Right atrium auricular region (tissue), 2 donors: ENCODE measurements at regions not wholly inside any gene's neighbourhood (a gene's known extent, or its start where the extent isn't known, plus 50 kb on each side); places are given as distances from the start of the nearest gene placed in this dataset.
"Not testable (repeated sequence)": the region's sequence is repeated elsewhere in the genome, so short reads cannot be mapped to it uniquely, and the experiment has no call there.

Source experiments
- DNase-seq: peaks from one replicate; pipeline ENCODE4 v3.0.0-alpha.2; 2019; ENCODE audit warnings: low spot score
- H3K27ac ChIP-seq, 2 donors: fragments of 200-600 bp; sonication (generic); 1 replicate in 1 of 2; 2 replicates in 1 of 2; pipeline ENCODE4 v1.5.1; 2016 to 2019
- H3K27me3 ChIP-seq, 2 donors: fragments of 200-600 bp; sonication (generic); one replicate each; pipeline versions ENCODE4 v1.5.1 to v1.6.0; 2017 to 2019
- H3K36me3 ChIP-seq: fragments of 200-600 bp; sonication (generic); one replicate; pipeline ENCODE4 v1.5.1; 2016
- H3K4me1 ChIP-seq, 2 donors: fragments of 200-600 bp; sonication (generic); one replicate each; pipeline versions ENCODE4 v1.5.1 to v1.6.0; 2017 to 2019
- H3K4me3 ChIP-seq, 2 donors: fragments of 200-600 bp; sonication (generic); 1 replicate in 1 of 2; 2 replicates in 1 of 2; pipeline ENCODE4 v1.5.1; 2017 to 2019; ENCODE audit warnings: mild to moderate bottlenecking in 1 of 2, moderate library complexity in 1 of 2
- H3K9me3 ChIP-seq, 2 donors: fragments of 200-600 bp; sonication (generic); one replicate each; pipeline ENCODE4 v1.5.1; 2019
- CTCF ChIP-seq, 2 donors: fragments of 200-600 bp; sonication (generic); IDR thresholded peaks; one replicate each; pipeline ENCODE4 v1.5.1; 2019; ENCODE audit warnings: antibody characterized with exemption in 2 of 2

- Histone ChIP-seq H3K4me1 (no peaks in the 10 kb centered on the region), H3K4me3 (no peak overlapping the region), H3K36me3 (no peaks in the 10 kb centered on the region), H3K9me3 (no peaks in the 10 kb centered on the region), H3K27me3 (no peaks in the 10 kb centered on the region), H3K27ac (no peak overlapping the region)
- DNase-seq = no peak
- TF ChIP-seq CTCF (IDR thresholded peaks at IDR 0.05) = no peak
These were observed 330.8 kb downstream of the BTBD3 start for GRCh38 chr20:12248481-12248880.

GRCh38 chr20:12250661-12251060 lies 333.0 kb downstream of the BTBD3 start:
- H3K9me3 ChIP-seq, H3K27ac ChIP-seq, DNase-seq, H3K27me3 ChIP-seq, H3K36me3 ChIP-seq, H3K4me1 ChIP-seq, H3K4me3 ChIP-seq: not testable (repeated sequence)

DNA sequence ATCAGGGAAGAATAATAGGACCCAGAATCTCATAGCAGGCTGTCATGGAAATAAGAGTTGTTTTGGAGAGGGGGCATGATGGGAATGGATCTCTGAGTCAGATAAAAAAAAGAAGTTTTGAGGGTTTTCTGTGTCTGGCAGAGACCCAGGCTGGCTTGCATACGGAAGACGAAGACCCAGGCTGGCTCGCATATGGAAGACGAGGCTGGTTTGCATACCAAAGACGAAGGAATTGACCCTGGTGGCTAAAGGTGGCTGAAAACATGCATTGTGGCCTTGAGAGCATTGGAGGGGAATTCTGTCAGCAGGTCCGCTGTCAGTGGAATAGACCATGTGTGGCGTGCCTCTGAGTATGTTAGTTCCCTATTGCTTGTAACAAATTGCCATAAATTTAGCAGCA lies 335.1 kb downstream of the BTBD3 start:
- Histone ChIP-seq H3K4me1 (no peaks in the 10 kb centered on the region), H3K4me3 (no peak overlapping the region), H3K36me3 (no peaks in the 10 kb centered on the region), H3K9me3 (no peaks in the 10 kb centered on the region), H3K27ac (no peak overlapping the region), H3K27me3 (no peaks in the 10 kb centered on the region)
- TF ChIP-seq CTCF (IDR thresholded peaks at IDR 0.05) = no peak
- DNase-seq = no peak

- DNase-seq = no peak
- H3K4me1 ChIP-seq = no peaks in the 10 kb centered on the region
- no peaks in the 10 kb centered on the region for H3K27me3 ChIP-seq
- TF ChIP-seq CTCF (IDR thresholded peaks at IDR 0.05) = no peak
- no peak overlapping the region for H3K4me3 ChIP-seq
- no peaks in the 10 kb centered on the region for H3K36me3 ChIP-seq
- H3K9me3 ChIP-seq = no peaks in the 10 kb centered on the region
- no peak overlapping the region for H3K27ac ChIP-seq
These were observed 337.8 kb downstream of the BTBD3 start for GRCh38 chr20:12255461-12255970.

DNA sequence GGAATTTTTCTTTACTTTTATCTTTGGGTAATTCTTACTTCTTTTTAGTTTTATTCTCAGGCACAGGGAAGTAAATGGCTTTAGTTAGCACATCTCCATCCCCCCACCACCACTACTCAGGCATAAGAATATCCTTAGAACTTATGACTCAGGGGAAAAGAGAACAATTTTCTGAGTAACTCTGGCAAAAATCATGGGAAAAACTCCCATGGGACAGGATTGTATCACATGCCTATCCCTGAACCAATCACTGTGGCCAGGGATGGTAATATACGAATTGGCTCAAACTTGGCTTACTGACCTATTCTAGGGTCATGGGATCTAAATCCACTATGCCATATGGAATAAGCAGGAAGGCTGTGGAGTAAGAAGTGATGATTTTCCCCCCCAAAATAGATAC lies 339.1 kb downstream of the BTBD3 start:
- Histone ChIP-seq H3K4me1 (no peaks in the 10 kb centered on the region), H3K27me3 (no peaks in the 10 kb centered on the region), H3K9me3 (no peaks in the 10 kb centered on the region), H3K4me3 (no peak overlapping the region), H3K27ac (no peak overlapping the region), H3K36me3 (no peaks in the 10 kb centered on the region)
- no peak for DNase-seq
- no peak for TF ChIP-seq CTCF (IDR thresholded peaks at IDR 0.05)

GRCh38 chr20:12262747-12263146 lies 345.1 kb downstream of the BTBD3 start:
- DNase-seq = no peak
- no peak for TF ChIP-seq CTCF (IDR thresholded peaks at IDR 0.05)
- H3K4me3 ChIP-seq = no peak overlapping the region
- no peaks in the 10 kb centered on the region for H3K36me3 ChIP-seq
- no peaks in the 10 kb centered on the region for H3K27me3 ChIP-seq
- no peak overlapping the region for H3K27ac ChIP-seq
- no peaks in the 10 kb centered on the region for H3K4me1 ChIP-seq
- H3K9me3 ChIP-seq = no peaks in the 10 kb centered on the region
